IgD-negative memory B cell (primary cell): ENCODE measurements at regions not wholly inside any gene's neighbourhood (a gene's known extent, or its start where the extent isn't known, plus 50 kb on each side); places are given as distances from the start of the nearest gene placed in this dataset.

Experiments used
- H3K27ac Mint-ChIP-seq, 3 donors: one replicate each; pipeline ENCODE4 v1.8.0; 2020 to 2022; ENCODE audit warnings: mild to moderate bottlenecking in 3 of 3, mixed read lengths in 3 of 3, moderate library complexity in 1 of 3
- H3K27me3 Mint-ChIP-seq: one replicate; pipeline ENCODE4 v1.8.0; 2021; ENCODE audit warnings: mixed read lengths
- H3K36me3 Mint-ChIP-seq: one replicate; pipeline ENCODE4 v1.8.0; 2020; ENCODE audit warnings: mild to moderate bottlenecking, mixed read lengths
- H3K4me1 Mint-ChIP-seq, 3 donors: one replicate each; pipeline ENCODE4 v1.8.0; 2020 to 2022; ENCODE audit warnings: mixed read lengths in 3 of 3, mild to moderate bottlenecking in 1 of 3
- H3K4me3 Mint-ChIP-seq, 4 donors: one replicate each; pipeline ENCODE4 v1.8.0; 2020 to 2022; ENCODE audit warnings: mild to moderate bottlenecking in 4 of 4, mixed read lengths in 4 of 4, moderate library complexity in 3 of 4
- H3K9me3 Mint-ChIP-seq, 3 donors: one replicate each; pipeline ENCODE4 v1.8.0; 2020 to 2021; ENCODE audit warnings: mixed read lengths in 3 of 3, mild to moderate bottlenecking in 1 of 3

DNA sequence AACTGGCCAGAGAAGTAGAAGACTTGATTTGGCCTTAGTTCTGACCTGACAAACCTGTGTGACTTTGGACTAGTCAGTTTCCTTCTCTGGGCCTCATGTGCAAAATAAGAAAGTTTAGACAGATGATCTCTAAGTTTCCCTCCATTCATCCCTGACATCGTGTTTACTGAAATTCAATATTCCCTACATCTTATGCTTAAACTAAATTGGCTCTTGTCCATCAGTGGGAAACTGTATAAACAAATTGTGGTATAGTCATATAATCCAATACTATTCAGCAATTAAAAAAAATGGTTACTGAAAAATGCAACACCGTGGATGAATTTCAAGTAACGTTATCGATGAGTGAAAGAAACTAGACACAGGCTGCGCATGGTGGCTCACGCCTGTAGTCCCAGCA, 64.4 kb upstream of the HRH1 start:
- Mint-ChIP-seq H3K9me3 (no peaks in the 10 kb centered on the region), H3K36me3 (no peaks in the 10 kb centered on the region), H3K27ac (no peak overlapping the region), H3K27me3 (peaks cover 1% of the 10 kb centered on the region), H3K4me3 (no peak overlapping the region), H3K4me1 (peaks cover 0 to 2% (median 0%) of the 10 kb centered on the region in 3 donors)

DNA sequence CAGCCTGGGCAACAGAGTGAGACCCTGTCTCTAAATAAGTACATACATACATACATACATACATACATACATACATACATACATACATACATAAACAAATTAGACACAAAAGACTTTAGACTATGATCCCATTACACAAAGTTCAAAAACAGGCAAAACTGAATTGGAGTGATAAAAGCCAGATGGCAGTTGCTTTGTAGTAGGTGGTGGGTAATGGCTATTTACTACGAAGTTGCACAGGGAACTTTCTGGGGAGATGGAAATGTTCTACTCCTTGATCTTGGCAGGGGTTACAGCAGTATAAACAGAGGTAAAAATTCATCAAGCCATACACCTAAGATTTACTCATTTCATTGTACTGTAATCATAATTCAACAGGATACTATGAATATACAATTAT, 63.7 kb upstream of the HRH1 start:
- Mint-ChIP-seq H3K27me3 (peaks cover 1% of the 10 kb centered on the region), H3K36me3 (no peaks in the 10 kb centered on the region)

DNA sequence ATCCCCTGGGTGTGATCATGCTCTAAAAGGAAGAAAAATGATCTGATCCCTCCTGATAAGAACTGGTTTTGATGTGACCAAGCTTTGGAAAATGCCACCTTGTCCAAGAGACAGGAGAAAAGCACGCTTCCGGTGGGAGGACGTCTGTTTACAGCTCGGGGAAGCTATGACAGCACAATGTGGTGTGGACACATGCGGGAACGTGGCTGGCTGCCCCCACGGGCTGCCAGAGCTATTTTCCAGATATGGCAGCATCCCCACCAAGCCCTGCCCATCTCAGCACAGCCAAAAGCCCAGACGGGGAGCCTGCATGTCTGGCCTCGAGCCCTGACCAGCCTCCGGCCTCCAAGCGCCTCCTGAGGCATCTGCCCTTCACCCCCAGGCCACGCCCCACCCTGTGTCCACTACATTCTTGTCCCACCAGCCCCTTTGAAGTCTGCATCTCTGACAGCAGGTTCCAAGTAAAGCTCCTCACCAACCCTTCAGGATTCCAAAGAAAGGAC, 63.2 kb upstream of the HRH1 start:
- H3K36me3 Mint-ChIP-seq: no peaks in the 10 kb centered on the region
- H3K9me3 Mint-ChIP-seq: no peaks in the 10 kb centered on the region
- peaks cover 0 to 2% (median 0%) of the 10 kb centered on the region in 3 donors for H3K4me1 Mint-ChIP-seq
- peaks cover 1% of the 10 kb centered on the region for H3K27me3 Mint-ChIP-seq
- H3K27ac Mint-ChIP-seq: no peak overlapping the region
- no peak overlapping the region for H3K4me3 Mint-ChIP-seq

More for the DNA sequence above, 63.7 kb upstream of the HRH1 start:
- no peak overlapping the region for H3K27ac Mint-ChIP-seq
- no peaks in the 10 kb centered on the region for H3K9me3 Mint-ChIP-seq
- H3K4me3 Mint-ChIP-seq: no peak overlapping the region
- H3K4me1 Mint-ChIP-seq: peaks cover 0 to 2% (median 0%) of the 10 kb centered on the region in 3 donors

DNA sequence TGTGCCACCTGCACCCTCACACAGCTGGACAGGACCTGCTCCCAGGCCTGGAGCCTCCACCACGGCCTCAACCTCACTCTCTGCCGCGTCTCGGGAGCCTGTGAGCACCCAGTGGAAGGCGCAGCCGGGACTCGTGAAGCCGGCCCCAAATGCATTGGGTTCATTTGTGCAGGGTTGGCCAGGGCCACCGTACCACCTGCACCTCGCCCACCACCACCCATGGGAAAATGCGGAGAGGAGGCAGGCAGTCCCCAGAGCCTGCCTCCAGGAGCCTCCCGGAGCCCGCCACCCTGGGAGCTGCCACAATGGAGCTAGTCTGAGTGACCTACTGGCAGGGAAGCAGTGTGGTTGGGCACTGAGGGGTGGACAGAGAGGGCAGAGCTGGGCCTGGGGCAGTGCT, 62.5 kb upstream of the HRH1 start:
- H3K9me3 Mint-ChIP-seq: no peaks in the 10 kb centered on the region
- peaks cover 0 to 4% (median 0%) of the 10 kb centered on the region in 3 donors for H3K4me1 Mint-ChIP-seq
- no peaks in the 10 kb centered on the region for H3K36me3 Mint-ChIP-seq
- no peak overlapping the region for H3K4me3 Mint-ChIP-seq
- peaks cover 1% of the 10 kb centered on the region for H3K27me3 Mint-ChIP-seq
- no peak overlapping the region for H3K27ac Mint-ChIP-seq

DNA sequence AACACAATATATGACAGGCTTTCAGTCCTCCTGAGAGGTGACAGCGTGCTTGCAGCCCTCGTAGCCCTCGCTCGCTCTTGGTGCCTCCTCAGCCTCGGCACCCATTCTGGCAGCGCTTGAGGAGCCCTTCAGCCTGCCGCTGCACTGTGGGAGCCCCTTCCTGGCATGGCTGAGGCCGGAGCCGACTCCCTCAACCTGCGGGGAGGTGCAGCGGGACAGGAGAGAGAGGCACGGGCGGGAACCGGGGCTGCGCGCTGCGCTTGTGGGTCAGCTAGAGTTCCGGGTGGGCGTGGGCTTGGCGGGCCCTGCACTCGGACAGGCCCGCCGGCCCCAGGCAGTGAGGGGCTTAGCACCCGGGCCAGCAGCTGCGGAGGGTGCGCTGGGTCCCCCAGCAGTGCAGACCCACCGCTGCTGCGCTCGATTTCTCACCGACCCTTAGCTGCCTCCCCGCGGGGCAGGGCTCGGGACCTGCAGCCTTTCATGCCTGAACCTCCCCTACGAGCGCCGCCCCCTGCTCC, 60.4 kb upstream of the HRH1 start:
- Mint-ChIP-seq H3K27me3 (no peaks in the 10 kb centered on the region), H3K4me1 (peaks cover 0 to 4% (median 2%) of the 10 kb centered on the region in 3 donors), H3K9me3 (no peaks in the 10 kb centered on the region), H3K36me3 (no peaks in the 10 kb centered on the region), H3K4me3 (no peak overlapping the region), H3K27ac (no peak overlapping the region)

DNA sequence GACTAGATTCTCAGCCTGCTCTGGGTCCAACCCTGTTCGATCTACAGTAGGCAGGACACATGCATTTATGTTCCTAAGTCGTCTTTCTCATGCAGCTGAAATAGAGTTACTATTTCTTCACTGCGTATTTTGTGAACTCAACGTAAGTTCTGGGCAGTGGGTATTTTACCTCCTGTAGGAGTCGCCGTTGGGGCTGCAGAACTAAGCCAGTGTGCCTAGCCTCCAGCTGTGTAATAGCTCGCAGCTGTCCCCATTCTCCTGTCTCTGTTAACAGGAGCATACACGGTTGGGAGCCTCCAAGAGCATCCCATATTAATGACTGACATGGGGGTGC, 58.4 kb upstream of the HRH1 start:
- no peak overlapping the region for H3K27ac Mint-ChIP-seq
- H3K4me3 Mint-ChIP-seq: no peak overlapping the region
- no peaks in the 10 kb centered on the region for H3K9me3 Mint-ChIP-seq
- H3K36me3 Mint-ChIP-seq: no peaks in the 10 kb centered on the region
- peaks cover 0 to 2% (median 2%) of the 10 kb centered on the region in 3 donors for H3K4me1 Mint-ChIP-seq
- H3K27me3 Mint-ChIP-seq: no peaks in the 10 kb centered on the region

DNA sequence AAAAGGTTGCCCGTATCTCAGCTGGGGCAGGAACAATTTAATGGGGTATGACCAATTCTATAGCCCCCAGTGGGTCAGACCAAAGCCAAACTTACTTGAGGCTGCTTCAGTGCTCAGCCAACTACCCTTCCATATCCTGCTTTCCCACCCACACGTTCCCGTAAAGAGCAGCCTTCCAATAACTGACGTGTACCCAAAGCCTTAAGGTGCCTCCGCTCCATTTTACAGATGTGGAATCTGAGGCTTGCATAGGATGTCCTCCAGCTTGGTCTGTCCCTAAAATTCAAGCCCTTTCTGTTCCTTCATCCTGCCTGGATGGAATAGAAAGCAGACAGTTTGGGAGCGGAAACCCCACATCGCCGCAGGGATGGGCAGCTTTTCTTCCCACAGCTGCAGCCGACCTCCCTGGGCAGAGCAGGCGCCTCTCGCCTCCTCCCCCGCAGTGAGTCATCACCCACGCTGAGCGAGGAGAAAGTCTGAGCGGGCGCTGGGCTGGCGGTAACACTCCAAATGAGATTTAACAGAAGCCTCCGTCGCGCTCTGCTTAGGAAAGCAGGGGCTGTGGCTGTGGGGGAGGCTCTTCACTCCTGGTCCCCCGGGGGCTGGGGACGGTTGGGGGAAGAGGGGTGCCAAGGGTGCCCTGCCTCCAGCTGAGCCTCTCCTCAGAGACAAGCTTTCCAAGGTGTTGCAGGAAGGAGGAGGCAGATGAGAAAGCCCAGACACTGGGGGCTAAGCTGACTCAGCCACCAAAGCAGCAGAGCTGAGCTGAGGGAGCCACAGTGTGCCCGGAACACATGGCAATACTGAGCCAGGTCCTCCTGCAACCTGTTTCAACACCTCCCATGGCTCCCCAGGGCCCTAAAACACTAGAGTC, 57.8 kb upstream of the HRH1 start:
- no peak overlapping the region for H3K27ac Mint-ChIP-seq
- H3K4me3 Mint-ChIP-seq: peak overlapping the region in 1 of 4 donors; percentile 83
- H3K36me3 Mint-ChIP-seq: no peaks in the 10 kb centered on the region
- no peaks in the 10 kb centered on the region for H3K27me3 Mint-ChIP-seq
- peaks cover 0 to 2% (median 2%) of the 10 kb centered on the region in 3 donors for H3K4me1 Mint-ChIP-seq
- peaks cover 0 to under 1% (median 0%) of the 10 kb centered on the region in 3 donors for H3K9me3 Mint-ChIP-seq

DNA sequence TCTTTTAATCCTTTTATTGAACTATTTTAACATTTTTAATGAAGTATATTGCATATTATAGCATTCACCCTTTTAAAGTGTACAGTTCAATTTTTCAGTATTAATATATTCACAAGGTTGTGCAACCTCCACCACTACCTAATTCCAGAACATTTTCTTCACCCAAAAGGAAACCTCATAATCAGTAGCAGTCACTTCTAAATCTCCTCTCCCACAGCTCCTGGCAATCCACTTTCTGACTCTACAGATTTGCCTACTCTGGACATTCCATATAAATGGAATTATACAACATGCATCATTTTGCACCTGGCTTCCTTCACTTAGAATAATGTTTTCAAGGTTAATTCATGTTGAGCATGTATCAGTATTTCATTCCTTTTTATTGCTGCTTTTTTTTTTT, 55.0 kb upstream of the HRH1 start:
- peaks cover 2% of the 10 kb centered on the region for H3K36me3 Mint-ChIP-seq
- peaks cover 6 to 8% (median 8%) of the 10 kb centered on the region in 3 donors for H3K9me3 Mint-ChIP-seq
- H3K4me3 Mint-ChIP-seq: peak overlapping the region in 1 of 4 donors; percentile 27
- H3K27me3 Mint-ChIP-seq: no peaks in the 10 kb centered on the region
- H3K4me1 Mint-ChIP-seq: peaks cover 0 to 2% (median 2%) of the 10 kb centered on the region in 3 donors
- H3K27ac Mint-ChIP-seq: no peak overlapping the region
